ENCODE measurements at regions not wholly inside any gene's neighbourhood (a gene's known extent, or its start where the extent isn't known, plus 50 kb on each side); places are given as distances from the start of the nearest gene placed in this dataset.

GRCh38 chr11:92919048-92919447, 50.4 kb upstream of the MTNR1B start:
- no peak for DNase-seq (ENCODE audit: low read depth, low spot score)
- no peak overlapping the region for H3K9ac ChIP-seq (ENCODE audit: insufficient read length)
- TF ChIP-seq FOXP2 (optimal IDR thresholded peaks at IDR 0.05; ENCODE audit: control extremely low read depth, extremely low read length, insufficient read depth) = no peak
- no peak for TF ChIP-seq EZH2 (IDR thresholded peaks at IDR 0.05)
- no peak for TF ChIP-seq POLR2AphosphoS5 (IDR thresholded peaks at IDR 0.05; ENCODE audit: borderline replicate concordance, low read depth, low read length)
- H3K36me3 ChIP-seq (ENCODE audit: insufficient read depth, low read length) = no peaks in the 10 kb centered on the region
- H3K9me3 ChIP-seq (ENCODE audit: low read depth, low read length) = no peaks in the 10 kb centered on the region
- H3K27ac ChIP-seq = no peak overlapping the region
- H3K4me3 ChIP-seq = no peak overlapping the region

Data from SK-N-MC (cell line).